HepG2 (cell line): ENCODE measurements at regions not wholly inside any gene's neighbourhood (a gene's known extent, or its start where the extent isn't known, plus 50 kb on each side); places are given as distances from the start of the nearest gene placed in this dataset.

Experiments
- CHCHD3 ChIP-seq: sonication (generic); formaldehyde crosslinking; IDR thresholded peaks from 2 replicates; pipeline ENCODE4 v1.8.0; 2022; ENCODE audit warnings: mild to moderate bottlenecking, missing genetic modification reagents, moderate library complexity
- CREM ChIP-seq, 2 experiments: sonication (generic) in 1 of 2; formaldehyde crosslinking in 1 of 2; IDR thresholded peaks; 2 replicates each; pipeline versions ENCODE4 v1.4.0 to v1.6.1; 2016 to 2020; ENCODE audit warnings: antibody characterized with exemption in 1 of 2, mild to moderate bottlenecking in 1 of 2, missing genetic modification reagents in 1 of 2
- ETV6 ChIP-seq: sonication (generic); formaldehyde crosslinking; conservative IDR thresholded peaks from 2 replicates; pipeline ENCODE4 v1.4.0; 2020; ENCODE audit warnings: missing genetic modification reagents
- KLF12 ChIP-seq: sonication (generic); formaldehyde crosslinking; IDR thresholded peaks from 2 replicates; pipeline ENCODE4 v1.4.0; 2020; ENCODE audit warnings: missing genetic modification reagents, borderline replicate concordance
- KLF15 ChIP-seq: sonication (generic); formaldehyde crosslinking; IDR thresholded peaks from 2 replicates; pipeline ENCODE4 v1.8.1; 2023; ENCODE audit warnings: borderline replicate concordance, mild to moderate bottlenecking, inconsistent platforms, missing genetic modification reagents, mixed read lengths
- MBD4 ChIP-seq: IDR thresholded peaks from 2 replicates; pipeline ENCODE4 v1.6.1; 2012; ENCODE audit warnings: low read length, inconsistent platforms, borderline replicate concordance
- MED8 ChIP-seq: sonication (generic); formaldehyde crosslinking; IDR thresholded peaks from 2 replicates; pipeline ENCODE4 v1.8.1; 2023; ENCODE audit warnings: mild to moderate bottlenecking, missing genetic modification reagents; ENCODE audit not compliant: insufficient replicate concordance
- SAP130 ChIP-seq: IDR thresholded peaks from 2 replicates; pipeline ENCODE4 v1.6.1; 2016; ENCODE audit warnings: low read depth
- SMC3 ChIP-seq: IDR thresholded peaks from 2 replicates; pipeline ENCODE4 v1.6.1; 2011; ENCODE audit warnings: low read length, improper control_type of control experiment
- SOX13 ChIP-seq, 3 experiments: fragments of 450-650 bp in 1 of 3; sonication (generic) in 1 of 3; formaldehyde crosslinking in 1 of 3; IDR thresholded peaks in 2 of 3; conservative IDR thresholded peaks in 1 of 3; 2 replicates each; pipeline versions ENCODE4 v1.5.0 to v1.6.1; 2016 to 2020; ENCODE audit warnings: antibody characterized with exemption in 1 of 3, mild to moderate bottlenecking in 1 of 3, missing compliant biosample characterization in 1 of 3, missing genetic modification reagents in 1 of 3, moderate library complexity in 1 of 3
- TARDBP ChIP-seq: sonication (generic); formaldehyde crosslinking; IDR thresholded peaks from 2 replicates; pipeline ENCODE4 v1.8.0; 2022; ENCODE audit warnings: mild to moderate bottlenecking, missing genetic modification reagents
- ZNF382 ChIP-seq: sonication (generic); formaldehyde crosslinking; IDR thresholded peaks from 2 replicates; pipeline ENCODE4 v1.5.0; 2020; ENCODE audit warnings: missing genetic modification reagents, mild to moderate bottlenecking, borderline replicate concordance
- ZNF614 ChIP-seq: IDR thresholded peaks from 2 replicates; pipeline ENCODE4 v1.6.1; 2018; ENCODE audit warnings: missing biosample characterization, missing genetic modification reagents, inconsistent platforms, borderline replicate concordance
- ZNF781 ChIP-seq: sonication (generic); formaldehyde crosslinking; IDR thresholded peaks from 2 replicates; pipeline ENCODE4 v1.5.1; 2020; ENCODE audit warnings: borderline replicate concordance, mild to moderate bottlenecking, missing genetic modification reagents; ENCODE audit errors: not compliant biosample characterization
- TF ChIP-seq, protein P1 (sequence below): sonication (generic); formaldehyde crosslinking; IDR thresholded peaks from 2 replicates; pipeline ENCODE4 v1.8.0; 2022; ENCODE audit warnings: mild to moderate bottlenecking, missing genetic modification reagents, borderline replicate concordance
- TF ChIP-seq, protein P2 (sequence below): sonication (generic); formaldehyde crosslinking; IDR thresholded peaks from 2 replicates; pipeline ENCODE4 v1.4.0; 2020; ENCODE audit warnings: mild to moderate bottlenecking, low read depth, missing genetic modification reagents
- TF ChIP-seq, protein P3 (sequence below): sonication (generic); formaldehyde crosslinking; IDR thresholded peaks from 2 replicates; pipeline ENCODE4 v1.8.0; 2023; ENCODE audit warnings: mild to moderate bottlenecking, missing genetic modification reagents
- TF ChIP-seq, protein P4 (sequence below), 2 experiments: IDR thresholded peaks; 2 replicates each; pipeline ENCODE4 v1.6.1; 2011 to 2012; ENCODE audit warnings: low read length in 2 of 2, borderline replicate concordance in 1 of 2, low read depth in 1 of 2, mild to moderate bottlenecking in 1 of 2, moderate library complexity in 1 of 2
- TF ChIP-seq, protein P5 (sequence below): IDR thresholded peaks from 2 replicates; pipeline ENCODE4 v1.6.1; 2016; ENCODE audit warnings: low read depth

DNA sequence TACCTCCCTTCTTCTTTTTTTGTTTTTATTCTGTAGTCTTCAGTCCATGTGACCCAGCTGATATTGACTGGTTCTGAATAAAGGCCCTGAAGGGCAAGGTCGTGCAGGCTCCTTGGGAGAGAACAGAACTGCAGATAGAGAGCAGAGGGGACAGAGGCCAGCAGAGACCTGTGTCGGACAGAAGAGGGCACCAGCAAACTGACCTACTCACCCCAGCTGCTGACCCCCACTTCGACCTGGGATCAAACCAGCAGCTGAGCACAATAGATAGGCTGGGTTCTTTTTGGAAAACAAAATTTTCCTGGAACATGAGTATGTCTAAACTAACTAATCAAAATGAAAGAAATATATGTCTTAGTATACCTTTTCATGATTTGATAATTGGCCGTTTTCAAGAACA, 695.1 kb downstream of the NR2F1-AS1 start (continued):
- TF ChIP-seq, protein P1, sequence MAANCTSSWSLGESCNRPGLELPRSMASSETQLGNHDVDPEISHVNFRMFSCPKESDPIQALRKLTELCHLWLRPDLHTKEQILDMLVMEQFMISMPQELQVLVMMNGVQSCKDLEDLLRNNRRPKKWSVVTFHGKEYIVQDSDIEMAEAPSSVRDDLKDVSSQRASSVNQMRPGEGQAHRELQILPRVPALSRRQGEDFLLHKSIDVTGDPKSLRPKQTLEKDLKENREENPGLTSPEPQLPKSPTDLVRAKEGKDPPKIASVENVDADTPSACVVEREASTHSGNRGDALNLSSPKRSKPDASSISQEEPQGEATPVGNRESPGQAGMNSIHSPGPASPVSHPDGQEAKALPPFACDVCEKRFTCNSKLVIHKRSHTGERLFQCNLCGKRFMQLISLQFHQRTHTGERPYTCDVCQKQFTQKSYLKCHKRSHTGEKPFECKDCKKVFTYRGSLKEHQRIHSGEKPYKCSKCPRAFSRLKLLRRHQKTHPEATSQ = peak; percentile 63; the same call in 1 of the 2 replicates
- TF ChIP-seq, protein P2, sequence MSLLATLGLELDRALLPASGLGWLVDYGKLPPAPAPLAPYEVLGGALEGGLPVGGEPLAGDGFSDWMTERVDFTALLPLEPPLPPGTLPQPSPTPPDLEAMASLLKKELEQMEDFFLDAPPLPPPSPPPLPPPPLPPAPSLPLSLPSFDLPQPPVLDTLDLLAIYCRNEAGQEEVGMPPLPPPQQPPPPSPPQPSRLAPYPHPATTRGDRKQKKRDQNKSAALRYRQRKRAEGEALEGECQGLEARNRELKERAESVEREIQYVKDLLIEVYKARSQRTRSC (CRISPR knock-in tag) = no peak
- TF ChIP-seq MED8 (CRISPR knock-in tag) = no peak
- no peak for TF ChIP-seq CHCHD3 (CRISPR knock-in tag)
- TF ChIP-seq ZNF781 = no peak
- TF ChIP-seq SOX13 (IDR thresholded peaks at IDR 0.05) = no peak
- TF ChIP-seq SOX13 (CRISPR knock-in tag; conservative IDR thresholded peaks at IDR 0.05 in 1 of 2, IDR thresholded peaks at IDR 0.05 in 1 of 2) = peak in 1 of 2 experiments; percentile 64; a peak in 2 of 4 replicates
- TF ChIP-seq SMC3 = peak; percentile 77
- no peak for TF ChIP-seq ETV6 (CRISPR knock-in tag)
- TF ChIP-seq MBD4 = no peak
- no peak for TF ChIP-seq SAP130 (CRISPR knock-in tag)
- TF ChIP-seq ZNF382 = no peak
- TF ChIP-seq TARDBP = peak; percentile 43; the same call in 1 of the 2 replicates
- no peak for TF ChIP-seq ZNF614
- TF ChIP-seq, protein P3, sequence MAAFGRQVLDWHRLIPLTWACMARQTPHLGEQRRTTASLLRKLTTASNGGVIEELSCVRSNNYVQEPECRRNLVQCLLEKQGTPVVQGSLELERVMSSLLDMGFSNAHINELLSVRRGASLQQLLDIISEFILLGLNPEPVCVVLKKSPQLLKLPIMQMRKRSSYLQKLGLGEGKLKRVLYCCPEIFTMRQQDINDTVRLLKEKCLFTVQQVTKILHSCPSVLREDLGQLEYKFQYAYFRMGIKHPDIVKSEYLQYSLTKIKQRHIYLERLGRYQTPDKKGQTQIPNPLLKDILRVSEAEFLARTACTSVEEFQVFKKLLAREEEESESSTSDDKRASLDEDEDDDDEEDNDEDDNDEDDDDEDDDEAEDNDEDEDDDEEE (CRISPR knock-in tag) = no peak
- no peak for TF ChIP-seq CREM (IDR thresholded peaks at IDR 0.05)
- TF ChIP-seq CREM (CRISPR knock-in tag; IDR thresholded peaks at IDR 0.05) = no peak
- TF ChIP-seq KLF12 (CRISPR knock-in tag) = no peak
- TF ChIP-seq, protein P4, sequence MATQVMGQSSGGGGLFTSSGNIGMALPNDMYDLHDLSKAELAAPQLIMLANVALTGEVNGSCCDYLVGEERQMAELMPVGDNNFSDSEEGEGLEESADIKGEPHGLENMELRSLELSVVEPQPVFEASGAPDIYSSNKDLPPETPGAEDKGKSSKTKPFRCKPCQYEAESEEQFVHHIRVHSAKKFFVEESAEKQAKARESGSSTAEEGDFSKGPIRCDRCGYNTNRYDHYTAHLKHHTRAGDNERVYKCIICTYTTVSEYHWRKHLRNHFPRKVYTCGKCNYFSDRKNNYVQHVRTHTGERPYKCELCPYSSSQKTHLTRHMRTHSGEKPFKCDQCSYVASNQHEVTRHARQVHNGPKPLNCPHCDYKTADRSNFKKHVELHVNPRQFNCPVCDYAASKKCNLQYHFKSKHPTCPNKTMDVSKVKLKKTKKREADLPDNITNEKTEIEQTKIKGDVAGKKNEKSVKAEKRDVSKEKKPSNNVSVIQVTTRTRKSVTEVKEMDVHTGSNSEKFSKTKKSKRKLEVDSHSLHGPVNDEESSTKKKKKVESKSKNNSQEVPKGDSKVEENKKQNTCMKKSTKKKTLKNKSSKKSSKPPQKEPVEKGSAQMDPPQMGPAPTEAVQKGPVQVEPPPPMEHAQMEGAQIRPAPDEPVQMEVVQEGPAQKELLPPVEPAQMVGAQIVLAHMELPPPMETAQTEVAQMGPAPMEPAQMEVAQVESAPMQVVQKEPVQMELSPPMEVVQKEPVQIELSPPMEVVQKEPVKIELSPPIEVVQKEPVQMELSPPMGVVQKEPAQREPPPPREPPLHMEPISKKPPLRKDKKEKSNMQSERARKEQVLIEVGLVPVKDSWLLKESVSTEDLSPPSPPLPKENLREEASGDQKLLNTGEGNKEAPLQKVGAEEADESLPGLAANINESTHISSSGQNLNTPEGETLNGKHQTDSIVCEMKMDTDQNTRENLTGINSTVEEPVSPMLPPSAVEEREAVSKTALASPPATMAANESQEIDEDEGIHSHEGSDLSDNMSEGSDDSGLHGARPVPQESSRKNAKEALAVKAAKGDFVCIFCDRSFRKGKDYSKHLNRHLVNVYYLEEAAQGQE (IDR thresholded peaks at IDR 0.05; ENCODE audit: borderline replicate concordance in 1 of 2, low read depth in 1 of 2, low read length in 2 of 2) = no peak
- TF ChIP-seq, protein P5, sequence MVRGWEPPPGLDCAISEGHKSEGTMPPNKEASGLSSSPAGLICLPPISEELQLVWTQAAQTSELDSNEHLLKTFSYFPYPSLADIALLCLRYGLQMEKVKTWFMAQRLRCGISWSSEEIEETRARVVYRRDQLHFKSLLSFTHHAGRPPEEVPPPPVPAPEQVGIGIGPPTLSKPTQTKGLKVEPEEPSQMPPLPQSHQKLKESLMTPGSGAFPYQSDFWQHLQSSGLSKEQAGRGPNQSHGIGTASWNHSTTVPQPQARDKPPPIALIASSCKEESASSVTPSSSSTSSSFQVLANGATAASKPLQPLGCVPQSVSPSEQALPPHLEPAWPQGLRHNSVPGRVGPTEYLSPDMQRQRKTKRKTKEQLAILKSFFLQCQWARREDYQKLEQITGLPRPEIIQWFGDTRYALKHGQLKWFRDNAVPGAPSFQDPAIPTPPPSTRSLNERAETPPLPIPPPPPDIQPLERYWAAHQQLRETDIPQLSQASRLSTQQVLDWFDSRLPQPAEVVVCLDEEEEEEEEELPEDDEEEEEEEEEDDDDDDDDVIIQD (CRISPR knock-in tag) = peak; percentile 83; the same call in 1 of the 2 replicates
- no peak for TF ChIP-seq KLF15 (CRISPR knock-in tag)
